ENCODE measurements at regions not wholly inside any gene's neighbourhood (a gene's known extent, or its start where the extent isn't known, plus 50 kb on each side); places are given as distances from the start of the nearest gene placed in this dataset.

- Histone ChIP-seq H3K9me2 (ENCODE audit: insufficient read depth) (no peaks in the 10 kb centered on the region), H3K4me1 (ENCODE audit: control insufficient read depth in 1 of 2, insufficient read depth in 2 of 2, low read length in 2 of 2) (no peaks in the 10 kb centered on the region), H3K79me2 (ENCODE audit: insufficient read depth, low read length) (no peaks in the 10 kb centered on the region), H4K20me1 (ENCODE audit: insufficient read depth) (no peaks in the 10 kb centered on the region), H3K9ac (ENCODE audit: low read length) (no peak overlapping the region), H3K36me3 (ENCODE audit: control insufficient read depth in 1 of 2, insufficient read depth in 2 of 2, low read length in 2 of 2) (no peaks in the 10 kb centered on the region), H2AFZ (ENCODE audit: low read depth, low read length, poor library complexity, severe bottlenecking) (no peak overlapping the region), H3K27me3 (ENCODE audit: insufficient read depth, low read length) (no peaks in the 10 kb centered on the region), H3K4me2 (ENCODE audit: low read length) (no peak overlapping the region), H3K27ac (ENCODE audit: low read depth, low read length) (no peak overlapping the region), H3K4me3 (replicated peaks in 1 of 2; ENCODE audit: low read depth in 1 of 2, low read length in 2 of 2) (no peak overlapping the region), H3K9me3 (ENCODE audit: control insufficient read depth in 1 of 2, insufficient read depth in 1 of 2, low read depth in 1 of 2, low read length in 2 of 2) (no peaks in the 10 kb centered on the region)
- POLR2A ChIA-PET = no interaction called here
- intact Hi-C loops (cut with micrococcal nuclease) = no loop called here
- BruUV-seq (replicated peaks) = no TSS peak
- ATAC-seq (no peak), DNase-seq (ENCODE audit: low read depth, low spot score) (no peak)
- TF ChIP-seq ELF1 (IDR thresholded peaks at IDR 0.05; ENCODE audit: borderline replicate concordance, low read depth) (no peak), CEBPB (IDR thresholded peaks at IDR 0.05; ENCODE audit: low read depth) (no peak), EZH2 (IDR thresholded peaks at IDR 0.05) (no peak), ZNF274 (IDR thresholded peaks at IDR 0.05; ENCODE audit: low read depth, low read length) (no peak), FOSL1 (IDR thresholded peaks at IDR 0.05; ENCODE audit: low read depth) (no peak), SRF (IDR thresholded peaks at IDR 0.05; ENCODE audit: low read depth) (no peak), TCF7L2 (IDR thresholded peaks at IDR 0.05; ENCODE audit: borderline replicate concordance, extremely low read depth, insufficient read depth, insufficient read length) (no peak), EGR1 (IDR thresholded peaks at IDR 0.05; ENCODE audit: low read depth) (no peak), ZFX (IDR thresholded peaks at IDR 0.05) (no peak), POLR2A (IDR thresholded peaks at IDR 0.05; ENCODE audit: borderline replicate concordance, extremely low read depth, insufficient read depth, insufficient read length) (no peak)
- TF ChIP-seq, protein P1, sequence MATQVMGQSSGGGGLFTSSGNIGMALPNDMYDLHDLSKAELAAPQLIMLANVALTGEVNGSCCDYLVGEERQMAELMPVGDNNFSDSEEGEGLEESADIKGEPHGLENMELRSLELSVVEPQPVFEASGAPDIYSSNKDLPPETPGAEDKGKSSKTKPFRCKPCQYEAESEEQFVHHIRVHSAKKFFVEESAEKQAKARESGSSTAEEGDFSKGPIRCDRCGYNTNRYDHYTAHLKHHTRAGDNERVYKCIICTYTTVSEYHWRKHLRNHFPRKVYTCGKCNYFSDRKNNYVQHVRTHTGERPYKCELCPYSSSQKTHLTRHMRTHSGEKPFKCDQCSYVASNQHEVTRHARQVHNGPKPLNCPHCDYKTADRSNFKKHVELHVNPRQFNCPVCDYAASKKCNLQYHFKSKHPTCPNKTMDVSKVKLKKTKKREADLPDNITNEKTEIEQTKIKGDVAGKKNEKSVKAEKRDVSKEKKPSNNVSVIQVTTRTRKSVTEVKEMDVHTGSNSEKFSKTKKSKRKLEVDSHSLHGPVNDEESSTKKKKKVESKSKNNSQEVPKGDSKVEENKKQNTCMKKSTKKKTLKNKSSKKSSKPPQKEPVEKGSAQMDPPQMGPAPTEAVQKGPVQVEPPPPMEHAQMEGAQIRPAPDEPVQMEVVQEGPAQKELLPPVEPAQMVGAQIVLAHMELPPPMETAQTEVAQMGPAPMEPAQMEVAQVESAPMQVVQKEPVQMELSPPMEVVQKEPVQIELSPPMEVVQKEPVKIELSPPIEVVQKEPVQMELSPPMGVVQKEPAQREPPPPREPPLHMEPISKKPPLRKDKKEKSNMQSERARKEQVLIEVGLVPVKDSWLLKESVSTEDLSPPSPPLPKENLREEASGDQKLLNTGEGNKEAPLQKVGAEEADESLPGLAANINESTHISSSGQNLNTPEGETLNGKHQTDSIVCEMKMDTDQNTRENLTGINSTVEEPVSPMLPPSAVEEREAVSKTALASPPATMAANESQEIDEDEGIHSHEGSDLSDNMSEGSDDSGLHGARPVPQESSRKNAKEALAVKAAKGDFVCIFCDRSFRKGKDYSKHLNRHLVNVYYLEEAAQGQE (IDR thresholded peaks at IDR 0.05; ENCODE audit: low read depth) = no peak
- TF ChIP-seq, protein P2, sequence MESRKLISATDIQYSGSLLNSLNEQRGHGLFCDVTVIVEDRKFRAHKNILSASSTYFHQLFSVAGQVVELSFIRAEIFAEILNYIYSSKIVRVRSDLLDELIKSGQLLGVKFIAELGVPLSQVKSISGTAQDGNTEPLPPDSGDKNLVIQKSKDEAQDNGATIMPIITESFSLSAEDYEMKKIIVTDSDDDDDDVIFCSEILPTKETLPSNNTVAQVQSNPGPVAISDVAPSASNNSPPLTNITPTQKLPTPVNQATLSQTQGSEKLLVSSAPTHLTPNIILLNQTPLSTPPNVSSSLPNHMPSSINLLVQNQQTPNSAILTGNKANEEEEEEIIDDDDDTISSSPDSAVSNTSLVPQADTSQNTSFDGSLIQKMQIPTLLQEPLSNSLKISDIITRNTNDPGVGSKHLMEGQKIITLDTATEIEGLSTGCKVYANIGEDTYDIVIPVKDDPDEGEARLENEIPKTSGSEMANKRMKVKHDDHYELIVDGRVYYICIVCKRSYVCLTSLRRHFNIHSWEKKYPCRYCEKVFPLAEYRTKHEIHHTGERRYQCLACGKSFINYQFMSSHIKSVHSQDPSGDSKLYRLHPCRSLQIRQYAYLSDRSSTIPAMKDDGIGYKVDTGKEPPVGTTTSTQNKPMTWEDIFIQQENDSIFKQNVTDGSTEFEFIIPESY (IDR thresholded peaks at IDR 0.05; ENCODE audit: extremely low read depth, insufficient replicate concordance, low read length) = no peak
- TF ChIP-seq, protein P3, sequence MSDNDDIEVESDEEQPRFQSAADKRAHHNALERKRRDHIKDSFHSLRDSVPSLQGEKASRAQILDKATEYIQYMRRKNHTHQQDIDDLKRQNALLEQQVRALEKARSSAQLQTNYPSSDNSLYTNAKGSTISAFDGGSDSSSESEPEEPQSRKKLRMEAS (IDR thresholded peaks at IDR 0.05) = no peak
- TF ChIP-seq, protein P4, sequence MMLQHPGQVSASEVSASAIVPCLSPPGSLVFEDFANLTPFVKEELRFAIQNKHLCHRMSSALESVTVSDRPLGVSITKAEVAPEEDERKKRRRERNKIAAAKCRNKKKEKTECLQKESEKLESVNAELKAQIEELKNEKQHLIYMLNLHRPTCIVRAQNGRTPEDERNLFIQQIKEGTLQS (IDR thresholded peaks at IDR 0.05) = no peak
- CTCF ChIA-PET = interaction anchor here (1.0 kb wide), 1 partner anchor 16 kb away, joined by 4 read pairs; no protein-coding TSS in a partner anchor
- RAD21 ChIA-PET (ENCODE audit: low non-redundant PET in 1 of 2, low total read pairs in 2 of 2, uncharacterized antibody in 2 of 2, unreplicated experiment in 2 of 2) = no interaction called here
These were observed 130.6 kb upstream of the ATP5MC3 start for GRCh38 chr2:175312137-175312536.
